ENCODE measurements at regions not wholly inside any gene's neighbourhood (a gene's known extent, or its start where the extent isn't known, plus 50 kb on each side); places are given as distances from the start of the nearest gene placed in this dataset.

DNA sequence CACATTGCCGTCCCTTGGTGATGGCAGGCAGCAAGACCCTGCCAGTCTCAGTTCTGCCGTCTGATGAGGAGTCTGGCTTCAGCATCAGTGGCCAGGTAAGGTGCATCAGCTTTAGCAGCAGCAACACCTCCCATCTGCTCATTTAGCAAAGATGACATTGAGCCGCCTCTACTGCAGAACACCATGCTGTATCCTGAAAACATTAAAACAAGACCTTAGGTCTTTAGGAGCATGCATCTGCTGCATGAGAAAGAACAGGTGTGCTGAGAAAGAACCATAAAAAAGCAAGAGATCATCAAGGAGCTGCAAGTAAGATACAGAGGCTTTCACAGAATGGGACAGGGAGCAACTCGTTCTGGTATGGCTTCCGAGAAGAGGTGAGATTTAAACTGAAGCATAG lies 87.5 kb downstream of the SCN11A start:
- CTCF ChIA-PET: no interaction called here
- Histone ChIP-seq H3K4me2 (ENCODE audit: insufficient read depth, low read length) (no peak overlapping the region), H2AFZ (ENCODE audit: low read depth, low read length) (no peak overlapping the region), H3K79me2 (ENCODE audit: control insufficient read depth, insufficient read depth, low read length) (no peaks in the 10 kb centered on the region), H4K20me1 (replicated peaks; ENCODE audit: control insufficient read depth, extremely low read depth, insufficient read depth, low read length) (no peaks in the 10 kb centered on the region), H3K9me1 (replicated peaks; ENCODE audit: control insufficient read depth, extremely low read depth, insufficient read depth, low read length) (no peaks in the 10 kb centered on the region), H3K27ac (ENCODE audit: insufficient read depth, low read depth, low read length) (no peak overlapping the region), H3K36me3 (ENCODE audit: control insufficient read depth in 2 of 2, extremely low read depth in 1 of 2, insufficient read depth in 2 of 2, low read length in 2 of 2) (no peaks in the 10 kb centered on the region), H3K27me3 (ENCODE audit: control insufficient read depth in 2 of 2, insufficient read depth in 2 of 2, low read length in 2 of 2) (peaks cover 4% of the 10 kb centered on the region in 2 experiments), H3K4me1 (ENCODE audit: control insufficient read depth, extremely low read depth, insufficient read depth, low read length) (no peaks in the 10 kb centered on the region), H3K9ac (replicated peaks; ENCODE audit: extremely low read depth, insufficient read depth, low read length) (no peak overlapping the region), H3K4me3 (replicated peaks in 1 of 3; ENCODE audit: insufficient read depth in 1 of 3, low read depth in 1 of 3, low read length in 3 of 3) (no peak overlapping the region), H3K9me3 (replicated peaks; ENCODE audit: control insufficient read depth, insufficient read depth, low read length) (no peaks in the 10 kb centered on the region)
- dilution Hi-C loops (cut with MboI; ENCODE audit: extremely low pct_ligation_motif_present, low sequenced_read_pairs): no loop called here
- intact Hi-C loops (cut with micrococcal nuclease): no loop called here
- DNase-seq (ENCODE audit: low read depth, low spot score) (no peak), FAIRE-seq (no peak)
- no TSS peak for BruUV-seq (replicated peaks)
- POLR2A ChIA-PET: no interaction called here
- TF ChIP-seq, protein P1, sequence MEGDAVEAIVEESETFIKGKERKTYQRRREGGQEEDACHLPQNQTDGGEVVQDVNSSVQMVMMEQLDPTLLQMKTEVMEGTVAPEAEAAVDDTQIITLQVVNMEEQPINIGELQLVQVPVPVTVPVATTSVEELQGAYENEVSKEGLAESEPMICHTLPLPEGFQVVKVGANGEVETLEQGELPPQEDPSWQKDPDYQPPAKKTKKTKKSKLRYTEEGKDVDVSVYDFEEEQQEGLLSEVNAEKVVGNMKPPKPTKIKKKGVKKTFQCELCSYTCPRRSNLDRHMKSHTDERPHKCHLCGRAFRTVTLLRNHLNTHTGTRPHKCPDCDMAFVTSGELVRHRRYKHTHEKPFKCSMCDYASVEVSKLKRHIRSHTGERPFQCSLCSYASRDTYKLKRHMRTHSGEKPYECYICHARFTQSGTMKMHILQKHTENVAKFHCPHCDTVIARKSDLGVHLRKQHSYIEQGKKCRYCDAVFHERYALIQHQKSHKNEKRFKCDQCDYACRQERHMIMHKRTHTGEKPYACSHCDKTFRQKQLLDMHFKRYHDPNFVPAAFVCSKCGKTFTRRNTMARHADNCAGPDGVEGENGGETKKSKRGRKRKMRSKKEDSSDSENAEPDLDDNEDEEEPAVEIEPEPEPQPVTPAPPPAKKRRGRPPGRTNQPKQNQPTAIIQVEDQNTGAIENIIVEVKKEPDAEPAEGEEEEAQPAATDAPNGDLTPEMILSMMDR (IDR thresholded peaks at IDR 0.05; ENCODE audit: extremely low read depth in 1 of 2, insufficient read depth in 1 of 2, low read depth in 1 of 2, low read length in 2 of 2): no peak
- no peak for TF ChIP-seq MYC (IDR thresholded peaks at IDR 0.05; ENCODE audit: low read depth, low read length)
- TF ChIP-seq EZH2 (IDR thresholded peaks at IDR 0.05; ENCODE audit: borderline replicate concordance, low read depth, low read length, severe bottlenecking): no peak
- no peak for TF ChIP-seq POLR2AphosphoS5 (IDR thresholded peaks at IDR 0.05; ENCODE audit: insufficient read depth, low read depth, low read length)
- TF ChIP-seq JUN (IDR thresholded peaks at IDR 0.05; ENCODE audit: borderline replicate concordance, insufficient read depth, insufficient read length, low read depth): no peak
- TF ChIP-seq POLR2A (IDR thresholded peaks at IDR 0.05; ENCODE audit: low read depth, low read length): no peak
- no peak for TF ChIP-seq FOS (IDR thresholded peaks at IDR 0.05; ENCODE audit: borderline replicate concordance, insufficient read depth, low read length)
- TF ChIP-seq, protein P2, sequence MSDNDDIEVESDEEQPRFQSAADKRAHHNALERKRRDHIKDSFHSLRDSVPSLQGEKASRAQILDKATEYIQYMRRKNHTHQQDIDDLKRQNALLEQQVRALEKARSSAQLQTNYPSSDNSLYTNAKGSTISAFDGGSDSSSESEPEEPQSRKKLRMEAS (IDR thresholded peaks at IDR 0.05; ENCODE audit: insufficient read depth, insufficient read length): no peak
